WTC11 (cell line): ENCODE measurements at regions not wholly inside any gene's neighbourhood (a gene's known extent, or its start where the extent isn't known, plus 50 kb on each side); places are given as distances from the start of the nearest gene placed in this dataset.

Experiments
- ATAC-seq: fragments of 200-7000 bp; cut with Tn5 transposase; 2 replicates; pipeline ENCODE4 v1.10.0; 2021; ENCODE audit warnings: mild to moderate bottlenecking, moderate library complexity
- CTCF ChIA-PET: fragments of 300-600 bp; sonication (Branson Sonifier 250); formaldehyde crosslinking; loops from one replicate; lab custom pipeline; 2021; ENCODE audit warnings: antibody characterized with exemption; lab: Charles Lee
- POLR2A ChIA-PET: fragments of 350-600 bp; sonication (Branson Sonifier 250); formaldehyde crosslinking; loops from one replicate; lab custom pipeline; 2021; ENCODE audit warnings: antibody characterized with exemption; lab: Charles Lee
- DNase-seq: peaks from one replicate; pipeline ENCODE4 v3.0.0; 2021; ENCODE audit warnings: low spot score
- H3K27ac Mint-ChIP-seq: 2 replicates; pipeline ENCODE4 v1.8.0; 2021; ENCODE audit warnings: mixed read lengths
- H3K27me3 Mint-ChIP-seq: 2 replicates; pipeline ENCODE4 v1.8.0; 2021; ENCODE audit warnings: low read depth, mild to moderate bottlenecking, moderate library complexity, mixed read lengths
- H3K36me3 Mint-ChIP-seq: 2 replicates; pipeline ENCODE4 v1.8.0; 2021; ENCODE audit warnings: mixed read lengths
- H3K4me1 Mint-ChIP-seq: 2 replicates; pipeline ENCODE4 v1.8.0; 2022; ENCODE audit warnings: mixed read lengths
- H3K4me3 Mint-ChIP-seq: 2 replicates; pipeline ENCODE4 v1.8.0; 2021; ENCODE audit warnings: mild to moderate bottlenecking, moderate library complexity, mixed read lengths
- H3K9me3 Mint-ChIP-seq: 2 replicates; pipeline ENCODE4 v1.8.0; 2021; ENCODE audit warnings: mixed read lengths
- CDX4 ChIP-seq: fragments of 250-450 bp; sonication (Bioruptor Pico); IDR thresholded peaks from 2 replicates; pipeline ENCODE4 v1.9.0; 2021; ENCODE audit warnings: moderate library complexity, mild to moderate bottlenecking, inconsistent platforms, borderline replicate concordance
- ESRRA ChIP-seq: sonication (generic); formaldehyde crosslinking; IDR thresholded peaks from 2 replicates; pipeline ENCODE4 v1.8.1; 2022; ENCODE audit warnings: mild to moderate bottlenecking, missing genetic modification reagents, borderline replicate concordance
- GABPB1 ChIP-seq: sonication (generic); formaldehyde crosslinking; IDR thresholded peaks from 2 replicates; pipeline ENCODE4 v1.8.1; 2023; ENCODE audit warnings: mild to moderate bottlenecking, missing genetic modification reagents
- IRF2 ChIP-seq: sonication (generic); formaldehyde crosslinking; IDR thresholded peaks from 2 replicates; pipeline ENCODE4 v1.8.0; 2022; ENCODE audit warnings: low read depth, missing genetic modification reagents, borderline replicate concordance
- JUN ChIP-seq: sonication (generic); formaldehyde crosslinking; IDR thresholded peaks from 2 replicates; pipeline ENCODE4 v1.8.0; 2023; ENCODE audit warnings: mild to moderate bottlenecking, missing genetic modification reagents
- NR3C1 ChIP-seq: sonication (generic); formaldehyde crosslinking; conservative IDR thresholded peaks from 2 replicates; pipeline ENCODE4 v1.8.1; 2023; ENCODE audit warnings: low read depth, mild to moderate bottlenecking, missing genetic modification reagents
- RORB ChIP-seq: fragments of 250-450 bp; sonication (Bioruptor Pico); IDR thresholded peaks from 2 replicates; pipeline ENCODE4 v1.9.0; 2021; ENCODE audit warnings: mild to moderate bottlenecking
- SOX15 ChIP-seq: fragments of 250-450 bp; sonication (Bioruptor Pico); IDR thresholded peaks from 2 replicates; pipeline ENCODE4 v1.9.0; 2021; ENCODE audit warnings: mild to moderate bottlenecking
- ZNF219 ChIP-seq: sonication (generic); formaldehyde crosslinking; IDR thresholded peaks from 2 replicates; pipeline ENCODE4 v1.8.0; 2023; ENCODE audit warnings: missing genetic modification reagents, mild to moderate bottlenecking, borderline replicate concordance
- TF ChIP-seq, protein P1 (sequence below): fragments of 250-450 bp; sonication (Bioruptor Pico); IDR thresholded peaks from 2 replicates; pipeline ENCODE4 v1.9.0; 2021; ENCODE audit warnings: mild to moderate bottlenecking
- TF ChIP-seq, protein P2 (sequence below): sonication (generic); formaldehyde crosslinking; IDR thresholded peaks from 2 replicates; pipeline ENCODE4 v1.8.0; 2022; ENCODE audit warnings: missing genetic modification reagents
- TF ChIP-seq, protein P3 (sequence below): sonication (generic); formaldehyde crosslinking; IDR thresholded peaks from 2 replicates; pipeline ENCODE4 v1.8.1; 2023; ENCODE audit warnings: mild to moderate bottlenecking, missing genetic modification reagents
- TF ChIP-seq, protein P4 (sequence below): sonication (generic); formaldehyde crosslinking; IDR thresholded peaks from 2 replicates; pipeline ENCODE4 v1.8.0; 2023; ENCODE audit warnings: missing genetic modification reagents, mild to moderate bottlenecking, borderline replicate concordance

GRCh38 chr7:17477182-17477581, 178.7 kb downstream of the AHR start (continued):
- TF ChIP-seq, protein P1, sequence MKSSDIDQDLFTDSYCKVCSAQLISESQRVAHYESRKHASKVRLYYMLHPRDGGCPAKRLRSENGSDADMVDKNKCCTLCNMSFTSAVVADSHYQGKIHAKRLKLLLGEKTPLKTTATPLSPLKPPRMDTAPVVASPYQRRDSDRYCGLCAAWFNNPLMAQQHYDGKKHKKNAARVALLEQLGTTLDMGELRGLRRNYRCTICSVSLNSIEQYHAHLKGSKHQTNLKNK (CRISPR knock-in tag): no peak
- TF ChIP-seq, protein P2, sequence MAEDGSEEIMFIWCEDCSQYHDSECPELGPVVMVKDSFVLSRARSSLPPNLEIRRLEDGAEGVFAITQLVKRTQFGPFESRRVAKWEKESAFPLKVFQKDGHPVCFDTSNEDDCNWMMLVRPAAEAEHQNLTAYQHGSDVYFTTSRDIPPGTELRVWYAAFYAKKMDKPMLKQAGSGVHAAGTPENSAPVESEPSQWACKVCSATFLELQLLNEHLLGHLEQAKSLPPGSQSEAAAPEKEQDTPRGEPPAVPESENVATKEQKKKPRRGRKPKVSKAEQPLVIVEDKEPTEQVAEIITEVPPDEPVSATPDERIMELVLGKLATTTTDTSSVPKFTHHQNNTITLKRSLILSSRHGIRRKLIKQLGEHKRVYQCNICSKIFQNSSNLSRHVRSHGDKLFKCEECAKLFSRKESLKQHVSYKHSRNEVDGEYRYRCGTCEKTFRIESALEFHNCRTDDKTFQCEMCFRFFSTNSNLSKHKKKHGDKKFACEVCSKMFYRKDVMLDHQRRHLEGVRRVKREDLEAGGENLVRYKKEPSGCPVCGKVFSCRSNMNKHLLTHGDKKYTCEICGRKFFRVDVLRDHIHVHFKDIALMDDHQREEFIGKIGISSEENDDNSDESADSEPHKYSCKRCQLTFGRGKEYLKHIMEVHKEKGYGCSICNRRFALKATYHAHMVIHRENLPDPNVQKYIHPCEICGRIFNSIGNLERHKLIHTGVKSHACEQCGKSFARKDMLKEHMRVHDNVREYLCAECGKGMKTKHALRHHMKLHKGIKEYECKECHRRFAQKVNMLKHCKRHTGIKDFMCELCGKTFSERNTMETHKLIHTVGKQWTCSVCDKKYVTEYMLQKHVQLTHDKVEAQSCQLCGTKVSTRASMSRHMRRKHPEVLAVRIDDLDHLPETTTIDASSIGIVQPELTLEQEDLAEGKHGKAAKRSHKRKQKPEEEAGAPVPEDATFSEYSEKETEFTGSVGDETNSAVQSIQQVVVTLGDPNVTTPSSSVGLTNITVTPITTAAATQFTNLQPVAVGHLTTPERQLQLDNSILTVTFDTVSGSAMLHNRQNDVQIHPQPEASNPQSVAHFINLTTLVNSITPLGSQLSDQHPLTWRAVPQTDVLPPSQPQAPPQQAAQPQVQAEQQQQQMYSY (CRISPR knock-in tag): no peak
- TF ChIP-seq, protein P3, sequence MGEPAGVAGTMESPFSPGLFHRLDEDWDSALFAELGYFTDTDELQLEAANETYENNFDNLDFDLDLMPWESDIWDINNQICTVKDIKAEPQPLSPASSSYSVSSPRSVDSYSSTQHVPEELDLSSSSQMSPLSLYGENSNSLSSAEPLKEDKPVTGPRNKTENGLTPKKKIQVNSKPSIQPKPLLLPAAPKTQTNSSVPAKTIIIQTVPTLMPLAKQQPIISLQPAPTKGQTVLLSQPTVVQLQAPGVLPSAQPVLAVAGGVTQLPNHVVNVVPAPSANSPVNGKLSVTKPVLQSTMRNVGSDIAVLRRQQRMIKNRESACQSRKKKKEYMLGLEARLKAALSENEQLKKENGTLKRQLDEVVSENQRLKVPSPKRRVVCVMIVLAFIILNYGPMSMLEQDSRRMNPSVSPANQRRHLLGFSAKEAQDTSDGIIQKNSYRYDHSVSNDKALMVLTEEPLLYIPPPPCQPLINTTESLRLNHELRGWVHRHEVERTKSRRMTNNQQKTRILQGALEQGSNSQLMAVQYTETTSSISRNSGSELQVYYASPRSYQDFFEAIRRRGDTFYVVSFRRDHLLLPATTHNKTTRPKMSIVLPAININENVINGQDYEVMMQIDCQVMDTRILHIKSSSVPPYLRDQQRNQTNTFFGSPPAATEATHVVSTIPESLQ (CRISPR knock-in tag): no peak
- TF ChIP-seq CDX4 (CRISPR knock-in tag) (no peak), JUN (CRISPR knock-in tag) (no peak), RORB (CRISPR knock-in tag) (no peak), SOX15 (CRISPR knock-in tag) (no peak)

GRCh38 chr7:17481118-17481517, 182.7 kb downstream of the AHR start:
- Mint-ChIP-seq H3K36me3 (no peaks in the 10 kb centered on the region), H3K9me3 (0 out of 2 replicates have a peak, but pooled peaks cover 6% of the 10 kb centered on the region), H3K4me3 (no peak overlapping the region), H3K27ac (no peak overlapping the region), H3K27me3 (no peaks in the 10 kb centered on the region), H3K4me1 (peaks cover 4% of the 10 kb centered on the region)
- TF ChIP-seq ESRRA (no peak), NR3C1 (CRISPR knock-in tag) (no peak), GABPB1 (CRISPR knock-in tag) (no peak), IRF2 (no peak), ZNF219 (CRISPR knock-in tag) (no peak)
- TF ChIP-seq, protein P4, sequence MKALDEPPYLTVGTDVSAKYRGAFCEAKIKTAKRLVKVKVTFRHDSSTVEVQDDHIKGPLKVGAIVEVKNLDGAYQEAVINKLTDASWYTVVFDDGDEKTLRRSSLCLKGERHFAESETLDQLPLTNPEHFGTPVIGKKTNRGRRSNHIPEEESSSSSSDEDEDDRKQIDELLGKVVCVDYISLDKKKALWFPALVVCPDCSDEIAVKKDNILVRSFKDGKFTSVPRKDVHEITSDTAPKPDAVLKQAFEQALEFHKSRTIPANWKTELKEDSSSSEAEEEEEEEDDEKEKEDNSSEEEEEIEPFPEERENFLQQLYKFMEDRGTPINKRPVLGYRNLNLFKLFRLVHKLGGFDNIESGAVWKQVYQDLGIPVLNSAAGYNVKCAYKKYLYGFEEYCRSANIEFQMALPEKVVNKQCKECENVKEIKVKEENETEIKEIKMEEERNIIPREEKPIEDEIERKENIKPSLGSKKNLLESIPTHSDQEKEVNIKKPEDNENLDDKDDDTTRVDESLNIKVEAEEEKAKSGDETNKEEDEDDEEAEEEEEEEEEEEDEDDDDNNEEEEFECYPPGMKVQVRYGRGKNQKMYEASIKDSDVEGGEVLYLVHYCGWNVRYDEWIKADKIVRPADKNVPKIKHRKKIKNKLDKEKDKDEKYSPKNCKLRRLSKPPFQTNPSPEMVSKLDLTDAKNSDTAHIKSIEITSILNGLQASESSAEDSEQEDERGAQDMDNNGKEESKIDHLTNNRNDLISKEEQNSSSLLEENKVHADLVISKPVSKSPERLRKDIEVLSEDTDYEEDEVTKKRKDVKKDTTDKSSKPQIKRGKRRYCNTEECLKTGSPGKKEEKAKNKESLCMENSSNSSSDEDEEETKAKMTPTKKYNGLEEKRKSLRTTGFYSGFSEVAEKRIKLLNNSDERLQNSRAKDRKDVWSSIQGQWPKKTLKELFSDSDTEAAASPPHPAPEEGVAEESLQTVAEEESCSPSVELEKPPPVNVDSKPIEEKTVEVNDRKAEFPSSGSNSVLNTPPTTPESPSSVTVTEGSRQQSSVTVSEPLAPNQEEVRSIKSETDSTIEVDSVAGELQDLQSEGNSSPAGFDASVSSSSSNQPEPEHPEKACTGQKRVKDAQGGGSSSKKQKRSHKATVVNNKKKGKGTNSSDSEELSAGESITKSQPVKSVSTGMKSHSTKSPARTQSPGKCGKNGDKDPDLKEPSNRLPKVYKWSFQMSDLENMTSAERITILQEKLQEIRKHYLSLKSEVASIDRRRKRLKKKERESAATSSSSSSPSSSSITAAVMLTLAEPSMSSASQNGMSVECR: no peak
- TF ChIP-seq, protein P1 (CRISPR knock-in tag): no peak
- ChIA-PET CTCF (no interaction called here), POLR2A (no interaction called here)
- ATAC-seq: no peak
- DNase-seq: no peak
